Gastroesophageal sphincter (tissue), 4 donors: ENCODE measurements at regions not wholly inside any gene's neighbourhood (a gene's known extent, or its start where the extent isn't known, plus 50 kb on each side); places are given as distances from the start of the nearest gene placed in this dataset.

Experiments used
- ATAC-seq: fragments of 150-250 bp; one replicate; pipeline ENCODE4 v1.9.1; 2016; ENCODE audit warnings: mild to moderate bottlenecking, moderate library complexity
- H3K27ac ChIP-seq, 4 donors: fragments of 200-600 bp; sonication (generic) in 3 of 4; 1 replicate in 3 of 4; 2 replicates in 1 of 4; pipeline ENCODE4 v1.5.1; 2016 to 2019
- H3K27me3 ChIP-seq: fragments of 200-600 bp; sonication (generic); one replicate; pipeline ENCODE4 v1.5.1; 2019
- H3K36me3 ChIP-seq, 2 donors: fragments of 200-600 bp; sonication (generic); one replicate each; pipeline ENCODE4 v1.5.1; 2019; ENCODE audit warnings: control low read depth in 1 of 2
- H3K4me1 ChIP-seq, 3 donors: fragments of 200-600 bp; sonication (generic); 1 replicate in 2 of 3; 2 replicates in 1 of 3; pipeline ENCODE4 v1.5.1; 2016 to 2019; ENCODE audit warnings: control low read depth in 2 of 3
- H3K4me3 ChIP-seq, 2 donors: fragments of 200-600 bp; sonication (generic); one replicate each; pipeline ENCODE4 v1.5.1; 2019; ENCODE audit warnings: mild to moderate bottlenecking in 1 of 2, moderate library complexity in 1 of 2
- H3K9me3 ChIP-seq, 3 donors: fragments of 200-600 bp; sonication (generic); one replicate each; pipeline ENCODE4 v1.5.1; 2017 to 2019; ENCODE audit warnings: control low read depth in 2 of 3
- EP300 ChIP-seq: sonication (generic); formaldehyde crosslinking; IDR thresholded peaks from one replicate; pipeline ENCODE4 v1.6.1; 2017; ENCODE audit warnings: antibody characterized with exemption, mild to moderate bottlenecking
- POLR2A ChIP-seq, 2 donors: fragments of 450-650 bp; IDR thresholded peaks; one replicate each; pipeline ENCODE4 v1.6.1; 2017; ENCODE audit warnings: antibody characterized with exemption in 2 of 2, mild to moderate bottlenecking in 2 of 2, moderate library complexity in 1 of 2
- POLR2AphosphoS5 ChIP-seq: sonication (generic); formaldehyde crosslinking; IDR thresholded peaks from one replicate; pipeline ENCODE4 v1.6.1; 2017; ENCODE audit warnings: antibody characterized with exemption
- WGBS, 2 donors: methylation state at CpG; one replicate each; pipeline ENCODE4 v1.1.5; 2018; ENCODE audit warnings: low coverage in 1 of 2; 5-methylcytosine and 5-hydroxymethylcytosine counted together
- TF ChIP-seq, protein P1 (sequence below), 4 experiments: fragments of 200-600 bp in 2 of 4; fragments of 450-650 bp in 2 of 4; sonication (generic) in 1 of 4; IDR thresholded peaks; one replicate each; pipeline ENCODE4 v1.5.1; 2017 to 2019; ENCODE audit warnings: antibody characterized with exemption in 4 of 4, mild to moderate bottlenecking in 2 of 4, moderate library complexity in 2 of 4

GRCh38 chr9:126154869-126155268 is 171.8 kb upstream of the MVB12B start:
- H3K36me3 ChIP-seq = no peaks in the 10 kb centered on the region
- H3K4me3 ChIP-seq = no peak overlapping the region
- H3K9me3 ChIP-seq = no peaks in the 10 kb centered on the region
- 80 to 88% methylated on average over 2 to 4 of the region's 5 CpGs for WGBS, 2 donors
- H3K4me1 ChIP-seq = peaks cover 0 to 12% (median 0%) of the 10 kb centered on the region in 3 donors
- no peak overlapping the region for H3K27ac ChIP-seq
- TF ChIP-seq POLR2AphosphoS5 = no peak
- no peak for TF ChIP-seq POLR2A (IDR thresholded peaks at IDR 0.05)
- no peak for TF ChIP-seq EP300
- TF ChIP-seq, protein P1, sequence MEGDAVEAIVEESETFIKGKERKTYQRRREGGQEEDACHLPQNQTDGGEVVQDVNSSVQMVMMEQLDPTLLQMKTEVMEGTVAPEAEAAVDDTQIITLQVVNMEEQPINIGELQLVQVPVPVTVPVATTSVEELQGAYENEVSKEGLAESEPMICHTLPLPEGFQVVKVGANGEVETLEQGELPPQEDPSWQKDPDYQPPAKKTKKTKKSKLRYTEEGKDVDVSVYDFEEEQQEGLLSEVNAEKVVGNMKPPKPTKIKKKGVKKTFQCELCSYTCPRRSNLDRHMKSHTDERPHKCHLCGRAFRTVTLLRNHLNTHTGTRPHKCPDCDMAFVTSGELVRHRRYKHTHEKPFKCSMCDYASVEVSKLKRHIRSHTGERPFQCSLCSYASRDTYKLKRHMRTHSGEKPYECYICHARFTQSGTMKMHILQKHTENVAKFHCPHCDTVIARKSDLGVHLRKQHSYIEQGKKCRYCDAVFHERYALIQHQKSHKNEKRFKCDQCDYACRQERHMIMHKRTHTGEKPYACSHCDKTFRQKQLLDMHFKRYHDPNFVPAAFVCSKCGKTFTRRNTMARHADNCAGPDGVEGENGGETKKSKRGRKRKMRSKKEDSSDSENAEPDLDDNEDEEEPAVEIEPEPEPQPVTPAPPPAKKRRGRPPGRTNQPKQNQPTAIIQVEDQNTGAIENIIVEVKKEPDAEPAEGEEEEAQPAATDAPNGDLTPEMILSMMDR (IDR thresholded peaks at IDR 0.05) = no peak
- no peak for ATAC-seq
- peaks cover 21% of the 10 kb centered on the region for H3K27me3 ChIP-seq

DNA sequence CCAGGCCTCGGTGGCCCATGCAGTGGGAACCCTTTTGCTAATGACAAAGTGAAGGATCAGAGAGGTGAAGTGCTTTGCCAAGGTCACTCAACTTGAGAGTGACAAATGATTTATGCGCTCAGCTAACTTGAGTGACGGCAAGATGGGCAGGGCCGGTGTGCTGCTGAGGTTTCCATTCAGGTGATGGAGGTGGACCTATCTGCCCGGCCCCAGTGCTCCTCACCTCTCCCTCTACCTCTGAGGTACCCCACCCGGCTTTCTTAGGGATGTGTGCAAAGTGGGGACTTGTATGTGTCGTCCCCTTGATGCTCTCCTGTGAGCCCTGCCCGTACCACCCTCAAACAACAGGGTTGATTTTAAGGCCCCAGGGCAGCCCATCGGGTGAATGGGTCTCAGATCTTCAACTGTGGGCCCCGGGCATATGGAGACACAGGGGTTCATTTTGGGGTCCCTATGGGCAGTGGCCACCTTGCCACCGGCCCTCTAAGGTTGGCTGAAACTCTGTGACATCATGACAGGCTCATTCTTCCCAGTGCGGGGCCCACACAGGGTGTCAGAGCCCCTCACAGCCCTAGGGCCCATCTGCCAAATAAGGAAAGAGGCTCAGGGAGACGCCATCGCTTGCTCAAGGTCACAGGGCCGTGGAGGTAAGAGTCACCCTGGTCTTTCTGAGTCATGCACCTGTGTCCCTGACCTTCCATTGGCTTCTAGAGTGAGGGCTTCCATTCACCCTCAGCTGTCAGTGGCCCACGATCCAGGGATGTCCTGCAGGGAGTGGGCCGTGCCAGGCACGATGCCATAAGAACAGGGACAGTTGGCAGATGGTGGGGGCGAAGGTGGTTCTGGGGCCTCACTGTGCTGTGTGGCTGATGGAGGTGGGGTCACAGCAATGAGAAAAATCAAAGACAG is 170.6 kb upstream of the MVB12B start:
- Histone ChIP-seq H3K27me3 (peaks cover 21% of the 10 kb centered on the region), H3K9me3 (no peaks in the 10 kb centered on the region), H3K27ac (no peak overlapping the region), H3K36me3 (no peaks in the 10 kb centered on the region), H3K4me3 (no peak overlapping the region), H3K4me1 (peaks cover 0 to 10% (median 0%) of the 10 kb centered on the region in 3 donors)
- ATAC-seq = no peak
- TF ChIP-seq POLR2AphosphoS5 (no peak), POLR2A (IDR thresholded peaks at IDR 0.05) (no peak), EP300 (no peak)
- TF ChIP-seq, protein P1 (IDR thresholded peaks at IDR 0.05) = no peak
- 96 to 100% methylated on average over 1 to 9 of the region's 19 CpGs for WGBS, 2 donors

DNA sequence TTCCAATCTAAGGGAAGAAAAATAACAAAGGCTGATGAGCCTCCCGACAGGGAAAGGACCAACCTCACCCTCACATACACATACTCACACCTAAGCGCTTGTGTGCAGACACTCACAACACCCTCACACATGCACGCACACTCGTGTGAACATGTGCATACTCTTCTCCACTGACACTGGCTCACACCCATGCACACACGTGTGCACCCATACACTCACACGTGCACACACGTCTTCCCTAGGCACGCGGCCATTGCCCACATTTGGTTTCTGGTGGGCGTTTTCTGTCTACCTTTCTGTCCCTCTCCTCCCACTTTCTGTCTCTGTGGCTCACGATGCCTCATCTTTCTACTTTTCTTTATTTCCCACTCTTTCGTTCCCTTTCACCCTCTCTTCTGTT is 169.7 kb upstream of the MVB12B start:
- Histone ChIP-seq H3K9me3 (no peaks in the 10 kb centered on the region), H3K27ac (no peak overlapping the region), H3K4me3 (no peak overlapping the region), H3K27me3 (peaks cover 21% of the 10 kb centered on the region), H3K36me3 (no peaks in the 10 kb centered on the region), H3K4me1 (peaks cover 0 to under 1% (median 0%) of the 10 kb centered on the region in 3 donors)
- TF ChIP-seq, protein P1 (IDR thresholded peaks at IDR 0.05) = no peak
- TF ChIP-seq EP300 = no peak
- TF ChIP-seq POLR2AphosphoS5 = no peak
- TF ChIP-seq POLR2A (IDR thresholded peaks at IDR 0.05) = no peak
- 79 to 80% methylated on average over 8 to 11 of the region's 12 CpGs for WGBS, 2 donors
- no peak for ATAC-seq

GRCh38 chr9:126157423-126157822 is 169.2 kb upstream of the MVB12B start:
- no peaks in the 10 kb centered on the region for H3K4me1 ChIP-seq
- no peak overlapping the region for H3K4me3 ChIP-seq
- no peak overlapping the region for H3K27ac ChIP-seq
- WGBS, 2 donors = 36% methylated on average over 8 of the region's 10 CpGs; no CpG with 5 or more reads in 1 of the 2 donors
- peaks cover 21% of the 10 kb centered on the region for H3K27me3 ChIP-seq
- no peaks in the 10 kb centered on the region for H3K36me3 ChIP-seq
- TF ChIP-seq, protein P1 (IDR thresholded peaks at IDR 0.05) = no peak
- TF ChIP-seq POLR2A (IDR thresholded peaks at IDR 0.05) (no peak), POLR2AphosphoS5 (no peak), EP300 (no peak)
- H3K9me3 ChIP-seq = no peaks in the 10 kb centered on the region
- ATAC-seq = no peak
